SHP77 (cell line): ENCODE measurements at regions not wholly inside any gene's neighbourhood (a gene's known extent, or its start where the extent isn't known, plus 50 kb on each side); places are given as distances from the start of the nearest gene placed in this dataset.

Source experiments
- DNase-seq, 2 experiments: peaks; one replicate each; lab custom pipeline; 2025; lab: John Stamatoyannopoulos, UW

DNA sequence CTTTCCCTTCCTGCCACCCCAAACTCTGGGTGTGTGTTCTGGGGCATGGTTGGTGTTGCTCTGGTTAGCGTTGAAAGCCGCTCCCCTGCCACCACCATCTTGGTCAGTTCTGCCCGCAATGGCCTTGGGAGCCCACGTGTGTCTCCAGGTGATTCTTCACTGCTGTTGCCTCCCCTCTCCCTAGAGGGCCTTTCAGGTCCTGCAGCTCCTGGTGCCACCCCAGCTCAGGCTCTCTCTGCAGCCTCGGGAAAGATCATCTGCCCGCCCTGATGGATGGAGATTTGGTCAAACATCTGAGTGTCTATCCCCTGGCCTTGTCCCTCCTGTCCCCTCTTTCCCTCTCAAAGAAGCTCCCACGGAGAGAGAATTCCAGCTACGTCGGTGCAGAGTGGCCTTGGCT lies 241.3 kb downstream of the RBFOX3 start:
- no peak for DNase-seq

DNA sequence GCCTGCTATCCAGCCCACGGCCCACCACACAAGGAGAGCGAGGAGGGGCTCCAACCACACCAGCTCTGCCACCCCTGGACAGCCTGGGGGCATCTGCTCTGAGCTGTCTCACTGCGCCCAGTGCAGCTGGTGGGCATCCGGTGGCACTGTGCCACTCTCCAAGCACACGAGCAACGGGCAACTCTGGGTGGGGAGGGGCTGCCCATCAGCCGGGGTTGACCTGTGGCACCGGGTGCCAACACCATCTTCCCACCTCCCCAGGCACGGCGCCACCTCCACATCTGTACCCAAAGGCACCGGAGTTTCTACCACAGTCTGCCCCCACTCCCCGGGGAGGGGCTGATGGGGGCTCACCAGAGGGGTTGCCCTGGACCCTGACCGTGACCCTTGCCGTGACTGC lies 241.8 kb downstream of the RBFOX3 start:
- no peak for DNase-seq

DNA sequence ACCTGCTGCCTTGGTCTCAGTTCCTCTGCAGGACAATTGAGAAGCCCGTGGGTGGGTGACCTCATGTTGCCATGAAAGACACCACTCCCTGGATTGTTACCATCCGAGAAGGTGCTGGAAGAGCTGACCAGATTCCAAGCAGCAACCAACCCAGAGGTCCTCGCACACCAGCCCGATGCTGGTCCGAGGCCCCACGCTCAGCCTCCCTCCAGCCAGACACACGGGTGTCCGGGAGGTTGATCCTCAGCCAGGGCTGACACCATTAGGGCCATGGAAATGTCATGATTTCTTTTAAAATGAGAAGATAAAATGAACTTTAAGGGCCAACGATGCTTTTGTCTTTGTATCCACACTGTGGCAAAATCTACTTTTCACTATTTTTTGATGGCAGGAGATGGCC lies 242.3 kb downstream of the RBFOX3 start:
- no peak for DNase-seq

DNA sequence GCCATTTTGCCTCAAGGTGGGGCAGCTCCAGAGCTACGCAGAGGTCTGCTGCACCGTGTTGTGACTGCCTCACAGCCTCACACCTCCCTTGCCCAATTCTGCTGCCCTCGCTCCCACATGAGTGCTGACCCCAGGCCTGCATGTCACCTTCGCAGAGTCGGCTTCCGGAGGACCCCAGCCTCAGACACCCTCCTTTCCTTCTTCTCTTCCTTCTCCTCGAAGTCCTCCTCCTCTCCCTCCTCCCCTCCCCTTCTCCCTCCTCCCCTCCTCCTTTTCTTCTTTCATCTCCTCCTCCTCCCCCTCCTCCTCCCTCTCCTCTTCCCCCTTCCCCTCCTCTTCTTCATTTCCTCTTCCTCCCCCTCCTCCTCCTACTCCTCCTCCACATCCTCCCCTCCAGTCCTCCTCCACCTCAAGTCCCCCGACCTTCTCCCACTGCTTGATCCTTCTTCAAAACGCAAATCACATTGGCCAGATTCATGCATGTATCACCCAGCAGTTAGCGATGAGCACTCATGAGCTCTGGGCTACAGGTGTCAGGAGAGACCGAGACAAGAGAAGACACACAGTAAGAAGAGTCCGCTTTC lies 243.8 kb downstream of the RBFOX3 start:
- no peak for DNase-seq

DNA sequence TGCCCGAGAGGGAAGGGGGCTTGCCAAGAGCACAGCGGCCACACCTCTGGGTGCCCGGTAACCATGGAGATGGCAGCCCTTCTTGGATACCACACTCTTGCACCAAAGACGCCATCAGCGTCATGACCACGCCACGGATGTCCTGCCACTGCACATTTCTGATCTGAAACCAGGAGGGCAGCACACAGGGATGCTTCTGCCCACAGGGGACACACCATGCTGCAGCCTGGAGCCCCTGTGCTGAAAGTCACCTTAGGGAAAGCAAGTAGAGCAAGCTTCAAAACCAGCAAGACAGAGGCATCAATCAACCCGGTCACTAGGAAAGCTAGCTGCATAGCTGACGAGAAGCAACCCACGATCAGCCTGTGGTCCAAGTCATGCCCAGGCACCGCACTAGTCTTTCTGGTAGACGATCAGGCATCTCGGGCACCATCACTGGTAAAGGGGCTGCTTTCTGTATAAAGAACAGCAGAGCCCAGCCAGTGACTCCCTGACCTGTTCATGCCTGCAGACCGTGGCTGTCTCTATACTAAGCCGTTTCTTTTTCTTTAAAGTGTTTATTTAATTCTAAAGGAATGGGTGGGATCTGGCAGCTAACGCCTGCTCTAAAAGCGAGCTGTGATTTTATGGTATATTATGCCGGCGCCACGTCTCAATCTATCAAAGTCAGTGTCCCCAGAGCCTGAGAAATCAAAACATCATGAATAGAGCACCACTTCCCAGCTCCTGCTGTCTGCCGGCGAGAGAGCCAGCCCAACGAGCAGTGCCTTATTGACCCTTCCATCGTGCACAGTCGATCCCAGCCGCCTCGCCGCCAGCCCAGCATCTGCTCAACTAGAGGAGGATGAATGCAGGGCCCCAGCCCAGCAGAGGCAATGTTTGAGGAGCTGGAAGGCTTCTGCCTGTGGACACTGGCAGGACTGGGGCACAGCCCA lies 244.7 kb downstream of the RBFOX3 start:
- no peak for DNase-seq

DNA sequence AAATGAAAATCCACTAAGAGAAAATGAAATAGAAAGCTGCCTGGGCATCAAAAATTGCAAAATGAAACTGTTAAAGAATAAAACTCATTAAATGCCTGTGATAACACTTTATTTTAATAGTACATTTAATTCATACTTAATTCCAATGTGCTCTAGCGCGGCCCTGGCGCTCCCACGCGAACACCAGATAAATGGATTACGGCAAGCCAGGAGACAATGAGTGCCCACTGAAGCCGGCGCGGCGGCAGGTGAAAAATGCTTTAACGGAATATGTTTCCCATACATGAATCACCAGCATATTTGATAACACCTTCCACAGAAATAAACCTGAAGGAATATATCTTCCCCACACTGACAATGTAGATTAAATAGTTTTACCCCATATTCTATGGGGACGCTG lies 245.5 kb downstream of the RBFOX3 start:
- no peak for DNase-seq

DNA sequence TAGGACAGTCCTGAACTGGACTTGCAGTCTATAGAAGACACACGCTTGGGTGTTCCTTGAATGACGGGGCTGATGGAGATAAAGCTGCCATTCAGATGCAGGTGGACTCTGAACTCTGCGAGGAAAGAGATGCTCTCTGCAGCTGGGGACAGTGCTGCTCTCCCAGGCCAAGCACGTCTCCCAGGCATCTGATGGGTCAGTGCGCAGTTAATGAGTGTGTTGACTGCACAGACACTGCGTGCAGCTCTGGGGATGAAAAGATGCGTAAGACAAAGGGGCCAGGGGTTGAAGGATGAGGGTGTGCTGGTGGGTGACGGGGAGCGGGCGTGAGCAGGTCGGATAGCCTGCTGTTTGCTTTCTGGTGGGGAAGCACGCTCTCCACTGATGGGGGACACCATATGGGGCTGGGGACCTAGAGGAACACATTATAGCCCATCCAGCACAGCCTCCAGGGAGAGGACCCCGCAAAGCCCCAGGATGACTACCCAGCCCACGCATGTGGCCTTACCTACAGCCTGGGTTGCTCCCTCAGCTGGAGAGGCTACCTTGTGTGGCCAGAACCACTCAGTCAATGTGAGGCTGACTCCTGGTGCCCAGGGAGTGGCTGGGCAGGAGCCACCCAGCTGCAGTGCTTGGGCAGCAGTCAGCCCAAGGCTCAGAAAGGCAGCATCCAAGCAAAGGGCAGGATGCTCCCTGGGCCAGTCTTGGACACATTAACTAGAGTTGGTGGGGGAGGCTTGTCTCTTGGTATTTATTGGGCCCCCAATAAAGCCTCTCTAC lies 246.3 kb downstream of the RBFOX3 start:
- DNase-seq: no peak

DNA sequence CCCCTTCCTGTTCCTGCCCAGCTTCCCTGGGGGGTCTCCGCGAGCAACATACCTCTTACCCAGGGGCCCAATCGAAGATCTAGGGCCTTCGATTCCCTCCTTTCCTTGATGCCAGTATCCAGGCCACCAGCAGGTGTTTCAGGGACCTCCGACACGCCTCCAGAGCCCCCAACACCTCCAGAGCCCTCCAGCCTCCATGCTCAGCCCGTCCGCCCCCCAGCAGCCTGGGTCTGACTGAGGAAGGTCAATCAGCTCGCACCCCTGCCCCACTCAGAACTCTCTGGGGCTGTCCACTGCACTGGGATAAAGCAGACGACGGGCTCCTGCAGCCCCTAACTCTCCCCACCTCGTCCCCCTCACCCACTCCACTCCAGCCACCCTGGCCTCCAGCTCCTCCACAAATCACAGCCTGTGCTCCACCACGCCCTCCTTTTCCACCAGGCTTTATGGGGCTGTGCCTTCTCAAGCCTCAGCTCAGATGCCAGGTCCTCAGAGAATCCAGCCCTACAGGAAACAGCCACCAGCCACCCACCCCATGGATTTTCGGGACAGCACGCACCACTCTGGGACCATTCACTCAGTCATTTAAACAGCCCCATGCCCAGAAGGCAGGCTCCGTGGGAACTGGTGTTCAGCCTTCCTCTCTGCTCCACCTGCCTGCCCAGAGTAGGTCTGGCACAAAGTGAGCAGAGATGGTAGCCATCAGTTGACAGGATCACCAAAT lies 247.1 kb downstream of the RBFOX3 start:
- no peak for DNase-seq

DNA sequence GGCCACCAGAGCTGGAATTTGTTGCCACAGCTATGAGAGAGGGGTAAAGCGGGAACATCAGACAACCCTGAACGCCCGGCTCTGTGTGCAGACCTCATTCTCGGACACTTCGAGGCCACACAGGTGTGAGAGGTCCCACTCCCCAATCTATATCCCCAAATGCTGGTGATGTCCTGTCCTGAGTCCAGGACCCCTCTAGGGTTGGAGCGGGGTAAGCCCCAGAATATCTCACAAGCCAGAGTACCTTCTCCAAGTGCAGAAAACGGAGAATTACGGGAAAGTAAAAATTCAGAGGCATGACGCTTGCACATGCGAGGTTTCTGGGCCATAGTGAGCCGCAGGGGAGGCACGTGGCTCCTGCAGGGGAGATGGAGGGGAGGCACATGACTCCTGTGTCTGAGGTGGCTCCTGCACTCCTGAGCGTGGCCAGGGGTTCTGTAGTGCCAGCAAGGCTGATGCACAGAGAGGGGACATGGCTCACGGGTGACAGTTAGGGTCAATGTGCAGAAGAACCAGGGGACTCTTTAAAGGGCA lies 248.0 kb downstream of the RBFOX3 start:
- no peak for DNase-seq

DNA sequence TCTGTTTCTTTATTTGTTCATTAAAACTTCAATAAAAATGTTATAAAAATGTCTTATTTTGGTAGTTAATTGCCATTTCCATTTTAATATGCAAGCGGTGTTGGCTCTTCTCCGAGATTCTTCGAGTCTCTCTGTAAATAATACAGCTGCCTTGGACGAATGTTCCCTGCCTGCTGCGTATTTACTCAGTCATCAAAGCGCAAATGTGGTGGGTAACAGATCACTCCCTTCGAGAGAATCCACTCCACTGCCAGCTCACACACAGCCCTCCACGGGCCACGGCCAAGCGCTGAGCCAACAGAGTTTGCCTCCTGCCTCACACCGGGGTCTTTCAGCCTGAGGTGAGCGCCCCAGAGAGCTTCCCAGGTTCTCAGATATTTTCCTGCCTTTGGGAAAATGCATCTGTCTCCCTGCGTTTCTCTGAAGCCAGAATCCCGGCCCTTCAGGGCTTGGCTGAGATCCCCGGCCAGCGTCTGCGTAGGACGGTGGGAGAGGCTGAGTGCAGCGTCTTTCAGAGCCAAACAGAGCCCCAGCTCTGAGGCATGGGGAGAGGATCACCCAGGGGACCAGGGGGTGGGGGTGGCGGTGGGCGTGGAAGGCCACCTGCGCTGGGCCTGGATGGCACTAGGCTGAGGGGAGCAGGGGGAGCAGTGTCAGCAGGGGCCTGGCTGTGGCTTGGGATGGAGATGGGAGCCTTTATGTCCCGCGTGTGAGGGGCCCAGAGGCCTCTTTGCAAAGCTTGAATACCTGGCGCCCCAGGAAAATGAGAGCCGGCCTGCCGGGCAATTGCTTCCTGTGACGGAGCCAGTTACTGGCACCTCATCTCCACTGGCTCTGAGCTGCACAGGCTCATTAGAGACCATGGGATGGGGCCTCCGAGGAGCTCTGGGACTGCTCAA lies 248.7 kb downstream of the RBFOX3 start:
- DNase-seq: no peak

DNA sequence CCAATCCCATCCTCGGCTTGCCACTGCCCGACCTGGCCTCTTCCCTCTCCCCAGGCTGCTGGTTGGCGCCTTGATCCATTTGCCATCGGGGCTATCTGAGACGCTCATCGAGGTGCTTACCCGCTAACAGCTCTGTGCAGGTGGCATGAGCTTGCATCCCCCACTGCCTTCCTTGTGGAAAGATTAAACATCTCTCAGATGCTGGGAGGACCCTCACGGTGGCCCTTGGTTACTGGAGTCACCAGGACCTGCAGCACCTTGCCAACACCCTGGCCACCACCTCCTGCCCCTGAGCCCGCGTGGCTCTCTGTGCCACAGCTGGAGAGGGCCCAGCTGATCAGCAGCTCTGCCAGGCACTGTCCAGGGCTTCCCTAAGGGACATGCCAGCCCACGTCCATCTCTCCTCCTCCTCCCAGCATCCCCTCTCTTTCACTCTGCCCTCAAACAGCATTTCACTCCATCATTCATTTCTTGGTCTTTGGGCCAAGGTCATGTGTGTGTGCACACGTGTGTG lies 249.6 kb downstream of the RBFOX3 start:
- no peak for DNase-seq

DNA sequence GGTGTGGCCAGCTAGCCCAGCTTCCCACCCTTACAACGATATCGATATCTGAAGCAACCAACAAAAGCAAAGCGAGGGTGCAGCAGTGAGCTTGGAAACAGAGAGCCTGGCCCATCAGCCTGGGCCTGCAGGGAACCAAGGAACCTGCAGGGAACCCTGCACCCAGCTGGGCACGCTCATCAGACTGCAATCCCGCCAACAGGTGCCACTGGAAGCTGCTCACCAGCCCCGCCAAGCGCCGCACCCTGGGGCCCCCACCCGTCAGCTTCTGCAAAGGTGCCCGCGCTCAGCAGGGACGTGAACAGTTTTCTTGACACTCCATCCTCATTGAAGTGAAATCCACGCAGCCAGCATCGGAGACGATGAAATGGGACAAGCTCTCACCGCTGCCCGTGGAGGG lies 250.7 kb downstream of the RBFOX3 start:
- DNase-seq: no peak

DNA sequence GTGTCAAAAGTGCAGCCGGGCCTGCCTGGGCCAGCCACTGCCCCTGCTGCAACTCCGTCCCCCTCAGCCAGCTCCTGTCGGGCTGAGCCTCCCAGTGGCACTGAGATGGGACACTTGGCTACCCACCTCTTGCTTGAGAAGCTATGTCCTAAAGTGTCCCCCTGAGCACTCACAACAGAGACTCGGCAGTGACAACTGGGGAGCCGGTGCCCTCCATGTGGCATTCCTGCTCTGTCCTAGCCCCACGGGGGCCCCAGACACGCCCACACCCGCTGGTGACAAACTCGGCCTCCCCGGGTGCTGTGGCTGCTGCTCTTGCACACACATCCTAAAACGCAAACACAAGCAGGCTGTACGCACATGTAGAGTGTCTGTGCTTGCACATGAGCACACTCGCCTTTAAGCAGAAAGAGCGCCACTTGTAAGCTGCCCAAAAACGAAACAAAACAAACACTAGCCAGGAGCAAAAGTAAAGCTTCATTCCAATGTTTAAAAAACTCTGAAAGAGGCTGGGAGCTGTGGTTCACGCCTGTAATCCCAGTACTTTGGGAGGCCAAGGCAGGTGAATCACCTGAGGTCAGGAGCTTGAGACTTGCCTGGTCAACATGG lies 253.9 kb downstream of the RBFOX3 start:
- no peak for DNase-seq

DNA sequence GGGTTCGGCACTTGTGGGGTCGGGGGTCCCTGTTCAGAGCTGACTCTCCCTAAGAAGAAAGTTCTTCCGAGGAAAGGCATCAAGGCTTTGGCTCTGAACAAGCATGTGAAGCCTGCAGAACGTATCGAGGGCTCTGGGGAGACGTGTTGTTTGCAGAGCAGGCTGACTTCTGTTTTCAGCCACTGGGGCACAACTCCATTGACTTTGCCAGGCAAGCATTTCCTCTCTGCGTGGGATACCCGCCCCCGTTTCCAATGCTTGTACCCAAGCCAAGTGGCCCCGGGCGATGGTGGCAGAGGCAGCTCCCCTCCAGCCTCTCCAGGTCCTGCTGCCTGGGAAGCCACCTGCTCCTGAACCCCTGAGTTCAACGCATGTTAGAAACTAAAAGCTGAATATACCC lies 255.7 kb downstream of the RBFOX3 start:
- DNase-seq: no peak

DNA sequence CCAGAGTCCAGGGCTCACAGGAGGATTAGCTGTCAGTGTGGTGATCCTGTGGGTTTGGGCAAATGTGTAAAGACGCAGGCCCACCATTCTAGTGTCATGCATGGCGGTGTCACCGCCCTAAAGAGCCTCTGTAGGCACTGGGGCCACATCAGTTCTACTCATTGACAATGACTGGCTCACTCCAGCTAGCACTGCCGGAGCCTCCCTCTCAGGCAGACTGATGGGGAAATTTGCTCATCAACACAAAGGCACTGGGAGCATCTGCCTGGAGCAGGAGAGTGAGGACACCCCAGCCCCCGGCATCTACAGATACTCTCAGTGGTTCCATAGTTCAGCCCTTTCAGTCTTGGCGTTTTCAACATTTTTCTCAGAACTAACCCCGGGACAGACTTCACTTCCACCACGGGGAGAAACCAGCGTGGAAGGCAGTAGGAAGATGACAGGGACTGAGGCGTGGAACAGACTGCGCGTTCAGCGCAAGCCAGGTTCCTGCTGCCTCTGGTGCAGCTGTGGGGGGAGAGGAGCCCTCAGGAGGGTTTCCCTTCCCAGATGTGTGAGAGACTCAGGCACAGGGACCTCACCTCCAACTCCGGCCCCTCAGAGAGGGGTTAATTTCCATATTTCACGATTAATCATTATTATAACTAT lies 256.6 kb downstream of the RBFOX3 start:
- DNase-seq: no peak

DNA sequence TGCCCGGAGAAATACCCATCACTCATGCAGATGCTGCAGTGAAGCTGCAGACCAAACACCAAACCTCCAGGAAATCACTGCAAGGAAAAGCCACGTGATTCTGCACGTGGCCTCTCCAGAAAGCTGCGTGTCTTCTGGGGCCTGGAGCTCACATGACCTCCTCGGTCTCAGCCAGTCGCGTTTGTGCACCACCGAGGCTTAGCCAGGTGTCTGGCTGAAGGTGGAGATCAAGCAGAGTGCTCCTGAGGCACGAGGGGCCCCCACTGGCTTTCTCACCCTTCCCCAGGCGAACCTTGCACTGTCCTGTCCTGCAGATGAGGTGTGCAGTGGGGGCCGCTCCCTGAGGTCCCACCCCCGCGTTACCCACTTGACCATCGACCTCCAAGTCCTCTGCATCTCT lies 257.3 kb downstream of the RBFOX3 start:
- DNase-seq: no peak

DNA sequence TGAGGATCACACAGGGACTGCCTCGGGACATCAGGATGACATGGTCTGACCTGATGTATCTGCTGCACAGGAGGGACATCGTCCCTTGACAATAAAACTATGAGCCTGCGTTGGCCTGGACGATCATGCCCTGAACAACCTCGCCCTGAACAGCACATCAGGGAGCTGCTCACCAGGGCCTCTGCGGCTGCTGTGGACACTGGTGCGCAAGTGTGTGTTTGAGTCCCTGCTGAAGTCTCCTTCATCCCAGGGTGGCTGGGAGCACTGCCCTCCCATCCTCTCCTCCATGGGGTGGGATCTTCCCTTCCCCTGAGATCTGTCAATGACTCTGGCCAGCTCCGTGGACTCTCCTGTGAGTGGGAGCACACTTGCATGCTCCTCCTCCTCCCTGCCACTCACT lies 257.8 kb downstream of the RBFOX3 start:
- DNase-seq: no peak

DNA sequence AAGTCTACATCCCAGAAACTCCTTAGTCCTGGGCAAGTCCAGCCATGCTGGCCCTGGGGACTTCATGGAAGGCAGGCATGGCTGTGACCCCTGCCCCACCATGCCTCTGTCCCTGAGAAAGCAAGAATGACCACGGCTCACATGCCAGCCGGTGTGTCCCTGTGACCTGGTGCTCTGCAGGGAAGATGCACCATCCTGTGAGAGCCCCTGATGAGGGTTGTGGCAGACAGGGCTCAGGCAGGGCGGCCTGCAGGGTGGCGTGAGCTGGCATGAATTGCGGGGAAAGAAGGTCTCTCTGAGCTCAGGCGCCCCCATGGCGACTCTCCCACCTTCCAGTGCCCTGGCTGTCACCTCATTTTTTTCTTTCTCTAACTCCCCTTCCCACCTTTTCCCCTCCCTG lies 260.3 kb downstream of the RBFOX3 start:
- no peak for DNase-seq

DNA sequence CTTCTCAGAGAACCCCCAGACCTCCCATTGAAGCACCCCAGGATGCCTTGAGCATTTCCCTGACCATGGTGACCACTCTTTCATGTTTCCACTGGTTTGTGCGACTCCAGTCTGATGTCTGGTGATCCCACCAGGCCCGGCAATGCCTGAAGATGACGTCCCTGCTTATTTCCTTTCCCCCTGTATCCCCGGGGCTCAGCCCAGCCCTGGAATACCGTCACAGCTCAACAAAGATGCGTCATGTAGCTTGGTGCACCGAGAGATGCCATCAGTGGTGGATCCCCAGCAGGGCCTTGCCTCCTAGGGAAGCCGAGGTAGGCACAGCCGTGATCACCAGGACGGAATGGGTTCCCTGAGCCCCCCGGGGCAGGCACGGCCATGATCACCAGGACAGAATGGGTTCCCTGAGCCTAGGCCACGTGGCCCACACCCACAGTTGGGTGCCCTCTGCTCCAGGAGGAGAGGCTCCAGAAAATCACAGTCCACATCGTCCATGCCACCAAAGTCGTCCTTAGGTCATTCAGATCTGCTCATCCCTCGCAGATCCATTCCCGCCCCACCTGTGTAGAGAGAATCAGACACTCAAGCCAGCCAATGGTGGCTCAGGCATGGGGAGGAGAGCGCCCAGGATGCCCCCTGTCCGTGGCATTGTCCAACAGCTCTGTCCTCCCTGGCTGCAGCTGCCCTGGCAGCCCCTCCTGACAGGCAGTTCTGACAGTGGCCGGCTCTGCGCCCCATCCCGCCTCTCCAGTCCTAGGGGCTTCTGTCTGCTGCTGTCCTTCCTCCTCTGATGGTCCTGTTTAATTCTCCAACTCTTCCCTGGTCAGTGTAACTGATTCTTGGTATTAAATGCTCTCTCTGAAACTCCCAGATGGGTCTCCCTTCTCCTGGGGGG lies 261.1 kb downstream of the RBFOX3 start:
- no peak for DNase-seq
